ENCODE measurements at regions not wholly inside any gene's neighbourhood (a gene's known extent, or its start where the extent isn't known, plus 50 kb on each side); places are given as distances from the start of the nearest gene placed in this dataset.

GRCh38 chr5:160903076-160903475, 51.1 kb upstream of the ATP10B start:
- no peak for DNase-seq (ENCODE audit: low read depth in 2 of 2)

Data from fibroblast of skin of left biceps (primary cell).